Astrocyte (in vitro differentiated cells and primary cell): ENCODE measurements at regions not wholly inside any gene's neighbourhood (a gene's known extent, or its start where the extent isn't known, plus 50 kb on each side); places are given as distances from the start of the nearest gene placed in this dataset.

Experiments used
- DNase-seq: peaks from one replicate; pipeline ENCODE4 v3.0.0-alpha.2; 2010; ENCODE audit warnings: low read depth
- FAIRE-seq: peaks from 2 replicates; lab custom pipeline; 2011; peaks lifted over from hg19 to GRCh38; lab: Jason Lieb, UNC
- H2AFZ ChIP-seq: 2 replicates; pipeline ENCODE4 v1.6.0; 2012; ENCODE audit warnings: low read depth, low read length, inconsistent platforms
- H3K27ac ChIP-seq: 2 replicates; pipeline ENCODE4 v1.5.1; 2011; ENCODE audit warnings: low read depth, low read length, inconsistent platforms
- H3K27me3 ChIP-seq: 2 replicates; pipeline ENCODE4 v1.6.0; 2011; ENCODE audit warnings: low read length, inconsistent platforms; ENCODE audit not compliant: insufficient read depth
- H3K36me3 ChIP-seq: 2 replicates; pipeline ENCODE4 v1.5.1; 2011; ENCODE audit warnings: low read length, inconsistent platforms; ENCODE audit not compliant: insufficient read depth
- H3K4me1 ChIP-seq: 2 replicates; pipeline ENCODE4 v1.5.1; 2011; ENCODE audit warnings: low read length, inconsistent platforms; ENCODE audit not compliant: insufficient read depth
- H3K4me2 ChIP-seq: 2 replicates; pipeline ENCODE4 v1.6.0; 2012; ENCODE audit warnings: low read length, inconsistent platforms
- H3K4me3 ChIP-seq: 2 replicates; pipeline ENCODE4 v1.5.1; 2011; ENCODE audit warnings: low read depth, mild to moderate bottlenecking, low read length, inconsistent platforms; ENCODE audit not compliant: insufficient read depth
- H3K79me2 ChIP-seq: 2 replicates; pipeline ENCODE4 v1.6.0; 2012; ENCODE audit warnings: mild to moderate bottlenecking, low read length, inconsistent platforms; ENCODE audit not compliant: insufficient read depth
- H3K9ac ChIP-seq: 2 replicates; pipeline ENCODE4 v1.6.0; 2012; ENCODE audit warnings: mild to moderate bottlenecking, low read length, inconsistent platforms
- H3K9me3 ChIP-seq: 2 replicates; pipeline ENCODE4 v1.5.1; 2012; ENCODE audit warnings: low read depth, mild to moderate bottlenecking, low read length, inconsistent platforms; ENCODE audit not compliant: insufficient read depth
- H4K20me1 ChIP-seq: 2 replicates; pipeline ENCODE4 v1.6.0; 2012; ENCODE audit warnings: low read length, inconsistent platforms; ENCODE audit not compliant: insufficient read depth
- H3K27ac Mint-ChIP-seq: one replicate; pipeline ENCODE4 v1.8.0; 2021; ENCODE audit warnings: mild to moderate bottlenecking, mixed read lengths; ENCODE audit not compliant: unreplicated experiment
- H3K27me3 Mint-ChIP-seq: one replicate; pipeline ENCODE4 v1.8.0; 2021; ENCODE audit warnings: low read depth, mixed read lengths; ENCODE audit not compliant: unreplicated experiment
- H3K36me3 Mint-ChIP-seq: one replicate; pipeline ENCODE4 v1.8.0; 2021; ENCODE audit warnings: low read depth, mixed read lengths; ENCODE audit not compliant: unreplicated experiment
- H3K4me1 Mint-ChIP-seq: one replicate; pipeline ENCODE4 v1.8.0; 2021; ENCODE audit warnings: low read depth, mixed read lengths; ENCODE audit not compliant: unreplicated experiment
- H3K4me3 Mint-ChIP-seq: one replicate; pipeline ENCODE4 v1.8.0; 2021; ENCODE audit warnings: mild to moderate bottlenecking, moderate library complexity, mixed read lengths; ENCODE audit not compliant: unreplicated experiment
- H3K9me3 Mint-ChIP-seq: one replicate; pipeline ENCODE4 v1.8.0; 2021; ENCODE audit warnings: mild to moderate bottlenecking, mixed read lengths; ENCODE audit not compliant: unreplicated experiment
- EZH2 ChIP-seq: IDR thresholded peaks from 2 replicates; pipeline ENCODE4 v1.6.1; 2012; ENCODE audit warnings: mild to moderate bottlenecking, low read length, inconsistent platforms; ENCODE audit not compliant: insufficient read depth
- TF ChIP-seq, protein P1 (sequence below): IDR thresholded peaks from 2 replicates; pipeline ENCODE4 v1.5.1; 2011; ENCODE audit warnings: low read depth, mild to moderate bottlenecking, inconsistent platforms, low read length, moderate library complexity; ENCODE audit not compliant: insufficient read depth

DNA sequence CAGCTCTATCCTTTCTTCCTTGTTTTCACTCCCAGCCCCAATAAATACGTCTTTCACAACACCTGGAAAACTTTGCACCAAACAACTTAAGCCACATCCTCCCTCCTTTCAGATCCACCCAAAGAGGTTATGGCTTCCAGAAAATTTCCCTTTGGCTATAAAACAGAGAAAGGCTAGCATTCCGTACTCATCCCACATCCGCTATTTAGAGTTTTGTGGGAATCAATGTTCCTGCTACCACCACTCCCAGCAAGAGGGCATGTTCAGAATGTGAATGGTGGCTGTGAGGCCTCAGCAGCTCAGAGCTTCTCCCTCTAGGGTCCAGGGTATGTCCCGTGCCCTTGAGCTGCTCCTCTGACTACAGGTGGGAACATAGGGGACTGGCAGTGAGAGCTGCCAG lies 214.6 kb downstream of the NCK2 start:
- Histone ChIP-seq H3K9me3 (no peaks in the 10 kb centered on the region), H3K4me2 (no peak overlapping the region), H3K27me3 (peaks cover 3% of the 10 kb centered on the region), H3K36me3 (no peaks in the 10 kb centered on the region), H3K4me1 (no peaks in the 10 kb centered on the region), H3K4me3 (no peak overlapping the region), H2AFZ (no peak overlapping the region), H3K27ac (no peak overlapping the region), H3K9ac (no peak overlapping the region), H3K79me2 (no peaks in the 10 kb centered on the region), H4K20me1 (no peaks in the 10 kb centered on the region)
- Mint-ChIP-seq H3K27ac (no peak overlapping the region), H3K27me3 (peaks cover 20% of the 10 kb centered on the region), H3K9me3 (peaks cover 9% of the 10 kb centered on the region), H3K4me3 (no peak overlapping the region), H3K36me3 (no peaks in the 10 kb centered on the region), H3K4me1 (peaks cover 7% of the 10 kb centered on the region)
- FAIRE-seq: no peak
- no peak for DNase-seq
- TF ChIP-seq, protein P1, sequence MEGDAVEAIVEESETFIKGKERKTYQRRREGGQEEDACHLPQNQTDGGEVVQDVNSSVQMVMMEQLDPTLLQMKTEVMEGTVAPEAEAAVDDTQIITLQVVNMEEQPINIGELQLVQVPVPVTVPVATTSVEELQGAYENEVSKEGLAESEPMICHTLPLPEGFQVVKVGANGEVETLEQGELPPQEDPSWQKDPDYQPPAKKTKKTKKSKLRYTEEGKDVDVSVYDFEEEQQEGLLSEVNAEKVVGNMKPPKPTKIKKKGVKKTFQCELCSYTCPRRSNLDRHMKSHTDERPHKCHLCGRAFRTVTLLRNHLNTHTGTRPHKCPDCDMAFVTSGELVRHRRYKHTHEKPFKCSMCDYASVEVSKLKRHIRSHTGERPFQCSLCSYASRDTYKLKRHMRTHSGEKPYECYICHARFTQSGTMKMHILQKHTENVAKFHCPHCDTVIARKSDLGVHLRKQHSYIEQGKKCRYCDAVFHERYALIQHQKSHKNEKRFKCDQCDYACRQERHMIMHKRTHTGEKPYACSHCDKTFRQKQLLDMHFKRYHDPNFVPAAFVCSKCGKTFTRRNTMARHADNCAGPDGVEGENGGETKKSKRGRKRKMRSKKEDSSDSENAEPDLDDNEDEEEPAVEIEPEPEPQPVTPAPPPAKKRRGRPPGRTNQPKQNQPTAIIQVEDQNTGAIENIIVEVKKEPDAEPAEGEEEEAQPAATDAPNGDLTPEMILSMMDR: no peak
- TF ChIP-seq EZH2: no peak

DNA sequence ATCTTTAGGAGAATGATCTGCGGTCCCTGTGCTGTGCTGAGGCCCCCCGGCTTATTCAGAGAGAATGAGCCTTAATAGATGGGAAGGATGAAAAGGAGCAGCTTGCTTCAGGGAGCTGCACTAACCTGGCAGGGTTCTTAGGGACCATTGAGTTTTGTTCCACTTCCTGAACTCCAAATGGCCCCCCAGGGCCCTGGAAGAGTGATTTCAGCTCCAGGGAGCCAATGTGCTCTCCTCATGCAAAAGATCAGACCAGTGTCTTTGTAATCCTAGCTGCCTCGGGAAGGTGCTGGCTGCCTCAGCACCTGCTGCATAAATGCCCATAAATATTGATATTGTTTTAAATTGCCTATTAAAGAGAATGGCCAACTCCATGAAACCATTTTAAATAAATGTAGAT lies 210.2 kb downstream of the NCK2 start:
- Histone ChIP-seq H3K4me3 (no peak overlapping the region), H4K20me1 (no peaks in the 10 kb centered on the region), H3K79me2 (no peaks in the 10 kb centered on the region), H3K27ac (no peak overlapping the region), H3K27me3 (peaks cover 3% of the 10 kb centered on the region), H3K36me3 (no peaks in the 10 kb centered on the region), H3K9ac (no peak overlapping the region), H3K9me3 (no peaks in the 10 kb centered on the region), H3K4me1 (no peaks in the 10 kb centered on the region), H2AFZ (no peak overlapping the region), H3K4me2 (no peak overlapping the region)
- DNase-seq: no peak
- no peak overlapping the region for H3K4me3 Mint-ChIP-seq
- H3K9me3 Mint-ChIP-seq: peaks cover 21% of the 10 kb centered on the region
- no peak for FAIRE-seq
- no peaks in the 10 kb centered on the region for H3K36me3 Mint-ChIP-seq
- TF ChIP-seq, protein P1: no peak
- no peak for TF ChIP-seq EZH2
- peaks cover 6% of the 10 kb centered on the region for H3K4me1 Mint-ChIP-seq
- peaks cover 35% of the 10 kb centered on the region for H3K27me3 Mint-ChIP-seq
- H3K27ac Mint-ChIP-seq: no peak overlapping the region

DNA sequence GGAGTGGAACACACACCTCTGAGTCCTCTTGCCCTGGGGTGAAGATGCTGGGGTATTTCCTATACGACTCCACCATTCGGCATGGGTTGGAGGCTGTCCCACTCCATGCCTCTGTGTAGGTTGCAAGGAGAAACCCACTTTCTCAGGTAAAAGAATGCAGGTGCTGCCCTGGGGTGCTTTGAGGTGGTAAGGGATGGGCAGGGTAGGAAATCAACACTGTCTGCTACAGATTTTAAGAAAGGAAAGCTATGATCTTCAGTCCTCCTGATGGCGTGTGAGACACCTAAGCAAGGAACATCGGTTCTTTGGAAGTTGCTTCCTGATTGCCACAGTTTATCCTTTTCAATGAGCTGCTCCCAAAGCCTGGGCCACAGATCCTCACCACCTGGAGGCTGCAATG lies 209.2 kb downstream of the NCK2 start:
- peaks cover 21% of the 10 kb centered on the region for H3K9me3 Mint-ChIP-seq
- no peak overlapping the region for H3K4me3 Mint-ChIP-seq
- H3K4me2 ChIP-seq: no peak overlapping the region
- no peak for DNase-seq
- no peak overlapping the region for H3K27ac ChIP-seq
- H3K4me1 ChIP-seq: no peaks in the 10 kb centered on the region
- no peaks in the 10 kb centered on the region for H3K79me2 ChIP-seq
- H2AFZ ChIP-seq: no peak overlapping the region
- peaks cover 3% of the 10 kb centered on the region for H3K27me3 ChIP-seq
- no peak overlapping the region for H3K9ac ChIP-seq
- no peaks in the 10 kb centered on the region for H3K36me3 ChIP-seq
- H3K27me3 Mint-ChIP-seq: peaks cover 35% of the 10 kb centered on the region
- H3K4me1 Mint-ChIP-seq: peaks cover 6% of the 10 kb centered on the region
- H3K9me3 ChIP-seq: no peaks in the 10 kb centered on the region
- no peak overlapping the region for H3K27ac Mint-ChIP-seq
- TF ChIP-seq EZH2: no peak
- TF ChIP-seq, protein P1: no peak
- H4K20me1 ChIP-seq: no peaks in the 10 kb centered on the region
- no peak for FAIRE-seq
- no peaks in the 10 kb centered on the region for H3K36me3 Mint-ChIP-seq
- no peak overlapping the region for H3K4me3 ChIP-seq
